Endothelial cell of umbilical vein (primary cell): ENCODE measurements at regions not wholly inside any gene's neighbourhood (a gene's known extent, or its start where the extent isn't known, plus 50 kb on each side); places are given as distances from the start of the nearest gene placed in this dataset.

ENCODE experiments used
- BruUV-seq: library from RNA; stranded (reverse); fragments of 400-500 nt; replicated peaks from 2 replicates; lab custom pipeline; 2021; lab: Mats Ljungman, UMichigan
- CTCF ChIA-PET: fragments of 300-600, 350-600 bp; sonication (Branson Sonifier 250); formaldehyde crosslinking; loops from one replicate; lab custom pipeline; 2021; ENCODE audit warnings: antibody characterized with exemption, inconsistent platforms; lab: Charles Lee
- POLR2A ChIA-PET: fragments of 300-600, 350-600 bp; sonication (Branson Sonifier 250); formaldehyde crosslinking; loops from one replicate; lab custom pipeline; 2021; ENCODE audit warnings: antibody characterized with exemption, inconsistent platforms; lab: Charles Lee
- DNase-seq: peaks from one replicate; pipeline ENCODE4 v3.0.0-alpha.2; 2011; ENCODE audit warnings: low read depth, low spot score
- FAIRE-seq: peaks from 2 replicates; lab custom pipeline; 2011; peaks lifted over from hg19 to GRCh38; lab: Jason Lieb, UNC
- H2AFZ ChIP-seq: 2 replicates; pipeline ENCODE4 v1.6.0; 2012; ENCODE audit warnings: low read depth, low read length, control low read depth, inconsistent platforms
- H3K27ac ChIP-seq: 2 replicates; pipeline ENCODE4 v1.5.1; 2011; ENCODE audit warnings: low read depth, mild to moderate bottlenecking, control low read depth, low read length, moderate library complexity; ENCODE audit not compliant: insufficient read depth
- H3K27me3 ChIP-seq, 2 experiments: 2 replicates each; pipeline versions ENCODE4 v1.6.0 to v1.6.1; 2011; ENCODE audit warnings: low read length in 2 of 2, mixed read lengths in 1 of 2; ENCODE audit not compliant: control insufficient read depth in 2 of 2, insufficient read depth in 2 of 2
- H3K36me3 ChIP-seq, 2 experiments: 2 replicates in 1 of 2; 3 replicates in 1 of 2; pipeline ENCODE4 v1.5.1; 2011; ENCODE audit warnings: low read length in 2 of 2, mild to moderate bottlenecking in 1 of 2, moderate library complexity in 1 of 2; ENCODE audit not compliant: control insufficient read depth in 2 of 2, insufficient read depth in 2 of 2; ENCODE audit errors: extremely low read depth in 1 of 2
- H3K4me1 ChIP-seq: 3 replicates; pipeline ENCODE4 v1.5.1; 2011; ENCODE audit warnings: mild to moderate bottlenecking, low read length; ENCODE audit not compliant: control insufficient read depth, insufficient read depth; ENCODE audit errors: extremely low read depth
- H3K4me2 ChIP-seq: 2 replicates; pipeline ENCODE4 v1.6.1; 2011; ENCODE audit warnings: low read length, control low read depth, mixed read lengths; ENCODE audit not compliant: insufficient read depth
- H3K4me3 ChIP-seq, 3 experiments: fragments of 200-600 bp in 1 of 3; sonication (generic), shearing (Covaris generic) in 1 of 3; replicated peaks in 1 of 3; 2 replicates each; pipeline ENCODE4 v1.5.1; 2011 to 2016; ENCODE audit warnings: control low read depth in 3 of 3, low read length in 3 of 3, mild to moderate bottlenecking in 2 of 3, inconsistent platforms in 1 of 3, low read depth in 1 of 3, moderate library complexity in 1 of 3; ENCODE audit not compliant: insufficient read depth in 1 of 3
- H3K79me2 ChIP-seq: 2 replicates; pipeline ENCODE4 v1.6.0; 2012; ENCODE audit warnings: low read length, inconsistent platforms; ENCODE audit not compliant: control insufficient read depth, insufficient read depth
- H3K9ac ChIP-seq: replicated peaks from 2 replicates; pipeline ENCODE3; 2011; ENCODE audit warnings: low read length, control low read depth; ENCODE audit not compliant: insufficient read depth; ENCODE audit errors: extremely low read depth
- H3K9me1 ChIP-seq: replicated peaks from 3 replicates; pipeline ENCODE4 v1.6.0; 2011; ENCODE audit warnings: mild to moderate bottlenecking, low read length; ENCODE audit not compliant: control insufficient read depth, insufficient read depth; ENCODE audit errors: extremely low read depth
- H3K9me3 ChIP-seq: replicated peaks from 2 replicates; pipeline ENCODE4 v1.5.1; 2012; ENCODE audit warnings: low read length, inconsistent platforms; ENCODE audit not compliant: control insufficient read depth, insufficient read depth
- H4K20me1 ChIP-seq: replicated peaks from 2 replicates; pipeline ENCODE3; 2011; ENCODE audit warnings: mild to moderate bottlenecking, low read length; ENCODE audit not compliant: control insufficient read depth, insufficient read depth; ENCODE audit errors: extremely low read depth
- EZH2 ChIP-seq: IDR thresholded peaks from 2 replicates; pipeline ENCODE4 v1.6.1; 2012; ENCODE audit warnings: borderline replicate concordance, low read depth, mild to moderate bottlenecking, moderate library complexity, low read length, inconsistent platforms; ENCODE audit not compliant: severe bottlenecking
- FOS ChIP-seq: IDR thresholded peaks from 2 replicates; pipeline ENCODE4 v1.6.1; 2011; ENCODE audit warnings: mild to moderate bottlenecking, low read length, moderate library complexity, borderline replicate concordance; ENCODE audit not compliant: insufficient read depth
- GATA2 ChIP-seq: IDR thresholded peaks from 2 replicates; pipeline ENCODE4 v1.7.0; 2011; ENCODE audit warnings: low read depth, mild to moderate bottlenecking, moderate library complexity, mixed read lengths, low read length; ENCODE audit not compliant: insufficient read length, insufficient read depth
- JUN ChIP-seq: IDR thresholded peaks from 2 replicates; pipeline ENCODE4 v1.6.1; 2011; ENCODE audit warnings: borderline replicate concordance, low read depth; ENCODE audit not compliant: insufficient read length, insufficient read depth
- MAX ChIP-seq: IDR thresholded peaks from 2 replicates; pipeline ENCODE4 v1.6.1; 2011; ENCODE audit not compliant: insufficient read depth, insufficient read length
- MYC ChIP-seq: IDR thresholded peaks from one replicate; pipeline ENCODE4 v1.6.1; 2011; ENCODE audit warnings: mild to moderate bottlenecking, low read depth, low read length
- POLR2A ChIP-seq: IDR thresholded peaks from 2 replicates; pipeline ENCODE4 v1.6.1; 2012; ENCODE audit warnings: low read depth, mild to moderate bottlenecking, control low read depth, low read length
- POLR2AphosphoS5 ChIP-seq: IDR thresholded peaks from 2 replicates; pipeline ENCODE4 v1.6.1; 2012; ENCODE audit warnings: low read depth, mild to moderate bottlenecking, control low read depth, low read length, moderate library complexity; ENCODE audit not compliant: insufficient read depth
- dilution Hi-C: fragments of 300-500 bp; cut with MboI; formaldehyde crosslinking; loops from one replicate; pipeline ENCODE4 v1.15.0; 2019; ENCODE audit warnings: low sequenced_read_pairs; ENCODE audit not compliant: extremely low pct_ligation_motif_present
- intact Hi-C: fragments of 100-400 bp; cut with micrococcal nuclease; formaldehyde crosslinking; loops from one replicate; pipeline ENCODE4 v1.10.0; 2022
- TF ChIP-seq, protein P1 (sequence below), 2 donors: IDR thresholded peaks; 1 replicate in 1 of 2; 2 replicates in 1 of 2; pipeline ENCODE4 v1.5.1; 2011; ENCODE audit warnings: low read length in 2 of 2, mild to moderate bottlenecking in 2 of 2, moderate library complexity in 2 of 2, control low read depth in 1 of 2, inconsistent platforms in 1 of 2, low read depth in 1 of 2; ENCODE audit not compliant: insufficient read depth in 1 of 2; ENCODE audit errors: extremely low read depth in 1 of 2

GRCh38 chr1:30610917-30611316, 112.5 kb downstream of the MATN1 start:
- H2AFZ ChIP-seq = no peak overlapping the region
- no peaks in the 10 kb centered on the region for H3K79me2 ChIP-seq
- CTCF ChIA-PET = no interaction called here
- DNase-seq = no peak
- TF ChIP-seq POLR2A = no peak
- TF ChIP-seq, protein P1, sequence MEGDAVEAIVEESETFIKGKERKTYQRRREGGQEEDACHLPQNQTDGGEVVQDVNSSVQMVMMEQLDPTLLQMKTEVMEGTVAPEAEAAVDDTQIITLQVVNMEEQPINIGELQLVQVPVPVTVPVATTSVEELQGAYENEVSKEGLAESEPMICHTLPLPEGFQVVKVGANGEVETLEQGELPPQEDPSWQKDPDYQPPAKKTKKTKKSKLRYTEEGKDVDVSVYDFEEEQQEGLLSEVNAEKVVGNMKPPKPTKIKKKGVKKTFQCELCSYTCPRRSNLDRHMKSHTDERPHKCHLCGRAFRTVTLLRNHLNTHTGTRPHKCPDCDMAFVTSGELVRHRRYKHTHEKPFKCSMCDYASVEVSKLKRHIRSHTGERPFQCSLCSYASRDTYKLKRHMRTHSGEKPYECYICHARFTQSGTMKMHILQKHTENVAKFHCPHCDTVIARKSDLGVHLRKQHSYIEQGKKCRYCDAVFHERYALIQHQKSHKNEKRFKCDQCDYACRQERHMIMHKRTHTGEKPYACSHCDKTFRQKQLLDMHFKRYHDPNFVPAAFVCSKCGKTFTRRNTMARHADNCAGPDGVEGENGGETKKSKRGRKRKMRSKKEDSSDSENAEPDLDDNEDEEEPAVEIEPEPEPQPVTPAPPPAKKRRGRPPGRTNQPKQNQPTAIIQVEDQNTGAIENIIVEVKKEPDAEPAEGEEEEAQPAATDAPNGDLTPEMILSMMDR (IDR thresholded peaks at IDR 0.05; ENCODE audit: extremely low read depth in 1 of 2, insufficient read depth in 1 of 2, low read depth in 1 of 2, low read length in 2 of 2) = no peak
- TF ChIP-seq POLR2AphosphoS5 = no peak
- TF ChIP-seq MAX = no peak
- TF ChIP-seq FOS = no peak
- no peak for TF ChIP-seq EZH2
- TF ChIP-seq GATA2 = no peak
- TF ChIP-seq MYC = no peak
- no peak for TF ChIP-seq JUN
- intact Hi-C loops (no loop called here), dilution Hi-C loops (no loop called here)
- no peak for FAIRE-seq
- BruUV-seq = no TSS peak
- no peak overlapping the region for H3K4me2 ChIP-seq
- H3K9ac ChIP-seq = no peak overlapping the region
- no peaks in the 10 kb centered on the region for H3K9me1 ChIP-seq
- H3K4me1 ChIP-seq = no peaks in the 10 kb centered on the region
- H4K20me1 ChIP-seq = no peaks in the 10 kb centered on the region
- no peak overlapping the region for H3K4me3 ChIP-seq
- H3K27ac ChIP-seq = no peak overlapping the region
- no peaks in the 10 kb centered on the region for H3K27me3 ChIP-seq
- POLR2A ChIA-PET = no interaction called here
- no peaks in the 10 kb centered on the region for H3K9me3 ChIP-seq
- no peaks in the 10 kb centered on the region for H3K36me3 ChIP-seq
